ENCODE measurements at regions not wholly inside any gene's neighbourhood (a gene's known extent, or its start where the extent isn't known, plus 50 kb on each side); places are given as distances from the start of the nearest gene placed in this dataset.

DNA sequence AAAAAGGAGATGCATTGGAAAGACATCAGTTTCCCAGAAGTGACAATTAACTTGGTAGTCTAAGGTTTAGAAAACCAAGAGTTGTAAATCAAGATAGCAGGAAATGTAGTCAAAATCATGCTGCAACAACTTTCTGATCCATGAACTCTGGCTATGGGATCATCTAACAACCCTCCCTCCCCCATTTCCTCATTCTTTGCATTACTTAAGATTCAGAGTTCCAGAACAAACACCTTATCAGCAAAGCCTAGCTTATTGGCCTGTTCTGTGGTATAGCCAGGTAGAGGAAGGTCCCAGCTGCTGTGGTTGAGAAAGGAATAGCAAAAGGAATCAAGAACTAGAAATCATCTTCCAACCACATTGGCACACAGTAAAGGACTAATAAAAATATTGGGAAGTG lies 651.1 kb downstream of the METTL15 start:
- H3K27ac Mint-ChIP-seq: no peak overlapping the region
- peaks cover 4% of the 10 kb centered on the region for H3K9me3 Mint-ChIP-seq
- no peaks in the 10 kb centered on the region for H3K36me3 Mint-ChIP-seq (ENCODE audit: low read depth)
- H3K4me1 Mint-ChIP-seq: no peaks in the 10 kb centered on the region
- ChIA-PET POLR2A (no interaction called here), CTCF (no interaction called here)
- H3K27me3 Mint-ChIP-seq: no peaks in the 10 kb centered on the region
- DNase-seq: no peak
- no peak overlapping the region for H3K4me3 Mint-ChIP-seq

DNA sequence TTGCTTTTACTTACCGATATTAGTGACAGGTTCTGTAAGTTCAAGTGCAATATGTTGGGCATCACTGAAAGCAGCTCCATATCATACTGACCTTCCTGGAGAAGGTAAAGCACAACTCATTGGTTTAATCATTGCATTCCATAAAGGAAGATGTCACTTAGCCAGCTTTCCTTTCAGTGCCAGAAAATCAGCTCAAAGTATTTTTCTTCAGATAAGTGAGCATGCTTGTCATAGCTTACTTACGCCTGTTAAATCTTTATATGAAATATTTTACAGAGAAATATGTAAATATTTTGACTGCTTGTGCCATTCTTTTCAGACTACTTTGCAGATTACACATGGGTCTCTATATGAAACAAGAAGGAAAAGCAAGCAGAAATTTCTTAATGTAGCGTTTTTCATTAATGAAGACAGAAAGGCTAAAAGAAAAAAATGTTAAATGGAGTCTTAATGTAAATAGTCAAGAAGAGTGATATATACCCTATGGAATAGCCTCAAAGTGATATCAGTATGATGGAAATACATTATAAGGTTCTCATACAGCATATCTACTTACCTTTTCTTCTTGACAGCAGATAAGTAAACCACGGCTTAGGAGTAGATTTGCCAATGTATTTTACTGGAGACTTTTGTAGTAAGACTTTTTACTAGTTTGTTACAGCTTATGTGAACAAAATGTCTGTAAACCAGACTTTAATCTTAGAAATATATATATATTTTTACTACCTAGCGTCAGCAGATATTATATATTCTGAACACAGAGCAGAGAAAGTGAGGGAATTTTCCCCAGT lies 649.7 kb downstream of the METTL15 start:
- H3K4me3 Mint-ChIP-seq: no peak overlapping the region
- CTCF ChIA-PET: no interaction called here
- DNase-seq: no peak
- no peaks in the 10 kb centered on the region for H3K27me3 Mint-ChIP-seq
- H3K36me3 Mint-ChIP-seq (ENCODE audit: low read depth): no peaks in the 10 kb centered on the region
- POLR2A ChIA-PET: no interaction called here
- no peak overlapping the region for H3K27ac Mint-ChIP-seq
- no peaks in the 10 kb centered on the region for H3K4me1 Mint-ChIP-seq
- H3K9me3 Mint-ChIP-seq: peaks cover 4% of the 10 kb centered on the region

- H3K4me3 Mint-ChIP-seq: no peak overlapping the region
- DNase-seq: no peak
- H3K36me3 Mint-ChIP-seq (ENCODE audit: low read depth): no peaks in the 10 kb centered on the region
- H3K9me3 Mint-ChIP-seq: peaks cover 4% of the 10 kb centered on the region
- H3K27ac Mint-ChIP-seq: no peak overlapping the region
- no peaks in the 10 kb centered on the region for H3K27me3 Mint-ChIP-seq
- POLR2A ChIA-PET: no interaction called here
- CTCF ChIA-PET: no interaction called here
- H3K4me1 Mint-ChIP-seq: no peaks in the 10 kb centered on the region
These were observed 648.8 kb downstream of the METTL15 start for GRCh38 chr11:28756977-28757376.

DNA sequence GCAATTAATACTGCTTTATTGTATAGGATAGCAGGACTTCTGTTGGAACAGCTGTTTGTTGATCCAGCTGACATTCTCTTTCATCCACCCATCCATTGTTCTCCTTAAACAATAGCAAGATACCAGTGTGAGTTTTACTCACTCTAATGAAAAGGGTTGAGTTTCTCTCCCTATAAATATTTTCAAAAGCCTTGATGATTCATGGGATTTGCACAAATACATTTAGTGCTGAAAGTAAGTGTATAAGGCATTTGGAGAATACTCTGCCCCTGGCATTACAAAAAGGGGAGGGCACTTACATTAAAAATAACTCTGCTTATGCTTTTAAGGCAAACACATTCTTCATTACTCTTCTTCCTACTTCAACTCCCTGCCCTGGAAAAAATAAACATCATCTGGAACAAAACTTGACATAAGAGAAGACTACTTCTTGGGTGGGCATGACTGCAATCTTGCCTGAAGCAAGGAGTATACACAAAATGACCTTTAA lies 634.9 kb downstream of the METTL15 start:
- no peaks in the 10 kb centered on the region for H3K27me3 Mint-ChIP-seq
- no peaks in the 10 kb centered on the region for H3K36me3 Mint-ChIP-seq (ENCODE audit: low read depth)
- ChIA-PET POLR2A (no interaction called here), CTCF (no interaction called here)
- H3K4me3 Mint-ChIP-seq: no peak overlapping the region
- peaks cover 7% of the 10 kb centered on the region for H3K9me3 Mint-ChIP-seq
- no peak for DNase-seq
- no peaks in the 10 kb centered on the region for H3K4me1 Mint-ChIP-seq
- no peak overlapping the region for H3K27ac Mint-ChIP-seq

DNA sequence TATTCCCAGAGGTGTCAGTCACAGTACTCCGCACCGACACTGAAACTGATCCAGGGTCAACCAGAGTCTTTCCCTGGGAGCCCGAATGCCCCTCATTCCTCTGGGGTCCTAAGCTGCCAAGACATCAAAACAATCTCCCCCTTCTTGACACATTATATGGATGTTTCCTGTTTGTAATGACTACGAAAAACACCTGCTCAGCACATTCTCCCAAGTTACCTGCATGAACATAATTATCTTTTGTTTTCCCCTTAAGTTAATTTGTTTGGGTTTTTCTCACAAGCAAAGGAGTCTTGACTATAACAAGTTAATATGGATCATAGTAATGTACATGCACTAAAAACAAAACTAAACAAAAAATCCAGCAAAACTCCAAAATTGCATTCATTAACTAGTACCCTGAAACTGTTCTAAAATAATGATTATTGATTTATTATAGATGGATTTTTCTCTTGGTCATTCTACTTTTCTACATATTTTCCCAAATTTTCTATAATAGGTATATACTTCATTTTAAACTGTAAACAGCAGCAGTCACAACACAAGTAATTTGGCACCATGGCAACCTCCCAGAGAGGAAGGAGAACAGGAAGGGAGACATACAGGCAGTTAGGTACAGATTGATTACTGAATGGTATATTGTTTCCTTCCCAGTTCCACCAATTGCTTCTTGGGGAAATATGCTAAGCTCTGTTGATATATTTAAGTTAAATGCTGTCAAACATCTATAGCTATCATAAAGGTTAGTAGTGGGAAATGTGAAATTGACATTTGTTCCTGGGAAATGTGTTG lies 631.5 kb downstream of the METTL15 start:
- POLR2A ChIA-PET: no interaction called here
- Mint-ChIP-seq H3K9me3 (peaks cover 4% of the 10 kb centered on the region), H3K36me3 (ENCODE audit: low read depth) (no peaks in the 10 kb centered on the region), H3K27ac (no peak overlapping the region), H3K27me3 (no peaks in the 10 kb centered on the region), H3K4me3 (no peak overlapping the region), H3K4me1 (no peaks in the 10 kb centered on the region)
- no peak for DNase-seq
- CTCF ChIA-PET: interaction anchor here (1.6 kb wide), 1 partner anchor 11 kb away, joined by 4 read pairs; no protein-coding TSS in a partner anchor

- POLR2A ChIA-PET: no interaction called here
- CTCF ChIA-PET: no interaction called here
- H3K9me3 Mint-ChIP-seq: peaks cover 2% of the 10 kb centered on the region
These were observed 630.4 kb downstream of the METTL15 start for GRCh38 chr11:28738549-28738948.

GRCh38 chr11:28736256-28736655 lies 628.1 kb downstream of the METTL15 start:
- H3K4me1 Mint-ChIP-seq: no peaks in the 10 kb centered on the region
- DNase-seq: no peak
- POLR2A ChIA-PET: no interaction called here
- peaks cover 2% of the 10 kb centered on the region for H3K9me3 Mint-ChIP-seq
- no peaks in the 10 kb centered on the region for H3K36me3 Mint-ChIP-seq (ENCODE audit: low read depth)
- H3K4me3 Mint-ChIP-seq: no peak overlapping the region
- H3K27ac Mint-ChIP-seq: no peak overlapping the region
- CTCF ChIA-PET: interaction anchor here (0.6 kb wide), 1 partner anchor 871 kb away, joined by 3 read pairs; no protein-coding TSS in a partner anchor
- H3K27me3 Mint-ChIP-seq: no peaks in the 10 kb centered on the region

More at GRCh38 chr11:28738549-28738948, 630.4 kb downstream of the METTL15 start:
- Mint-ChIP-seq H3K4me3 (no peak overlapping the region), H3K27me3 (no peaks in the 10 kb centered on the region), H3K27ac (no peak overlapping the region), H3K36me3 (ENCODE audit: low read depth) (no peaks in the 10 kb centered on the region), H3K4me1 (no peaks in the 10 kb centered on the region)
- DNase-seq: no peak

GRCh38 chr11:28735511-28735910 lies 627.3 kb downstream of the METTL15 start:
- Mint-ChIP-seq H3K4me1 (no peaks in the 10 kb centered on the region), H3K27ac (no peak overlapping the region), H3K9me3 (peaks cover 2% of the 10 kb centered on the region), H3K36me3 (ENCODE audit: low read depth) (no peaks in the 10 kb centered on the region), H3K27me3 (no peaks in the 10 kb centered on the region), H3K4me3 (no peak overlapping the region)
- ChIA-PET CTCF (no interaction called here), POLR2A (no interaction called here)
- DNase-seq: no peak

- CTCF ChIA-PET: no interaction called here
- Mint-ChIP-seq H3K4me1 (no peaks in the 10 kb centered on the region), H3K27ac (no peak overlapping the region), H3K27me3 (no peaks in the 10 kb centered on the region), H3K36me3 (ENCODE audit: low read depth) (no peaks in the 10 kb centered on the region), H3K4me3 (no peak overlapping the region), H3K9me3 (peaks cover 2% of the 10 kb centered on the region)
- no peak for DNase-seq
- POLR2A ChIA-PET: no interaction called here
These were observed 622.7 kb downstream of the METTL15 start for GRCh38 chr11:28730889-28731288.

DNA sequence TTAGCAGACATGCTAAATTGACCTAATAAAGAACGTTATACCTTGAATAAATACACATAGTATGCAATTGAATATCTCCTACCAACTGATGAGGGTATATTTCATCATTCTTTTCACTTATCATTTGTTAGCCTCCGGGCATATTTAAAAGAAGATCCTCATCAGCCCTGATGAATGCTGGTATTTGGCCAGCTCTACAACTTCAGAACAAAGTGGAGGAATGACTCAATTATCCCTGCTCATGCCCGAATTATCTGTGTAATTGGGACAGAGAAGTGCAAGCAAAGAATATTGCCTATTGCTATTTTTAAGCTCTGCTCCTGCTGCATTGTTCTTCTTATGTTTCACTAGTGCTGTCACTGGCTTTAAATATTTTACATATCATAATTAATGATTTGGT lies 622.1 kb downstream of the METTL15 start:
- ChIA-PET CTCF (no interaction called here), POLR2A (no interaction called here)
- Mint-ChIP-seq H3K27me3 (no peaks in the 10 kb centered on the region), H3K4me1 (no peaks in the 10 kb centered on the region), H3K27ac (no peak overlapping the region), H3K36me3 (ENCODE audit: low read depth) (no peaks in the 10 kb centered on the region), H3K9me3 (peaks cover 2% of the 10 kb centered on the region), H3K4me3 (no peak overlapping the region)
- no peak for DNase-seq

DNA sequence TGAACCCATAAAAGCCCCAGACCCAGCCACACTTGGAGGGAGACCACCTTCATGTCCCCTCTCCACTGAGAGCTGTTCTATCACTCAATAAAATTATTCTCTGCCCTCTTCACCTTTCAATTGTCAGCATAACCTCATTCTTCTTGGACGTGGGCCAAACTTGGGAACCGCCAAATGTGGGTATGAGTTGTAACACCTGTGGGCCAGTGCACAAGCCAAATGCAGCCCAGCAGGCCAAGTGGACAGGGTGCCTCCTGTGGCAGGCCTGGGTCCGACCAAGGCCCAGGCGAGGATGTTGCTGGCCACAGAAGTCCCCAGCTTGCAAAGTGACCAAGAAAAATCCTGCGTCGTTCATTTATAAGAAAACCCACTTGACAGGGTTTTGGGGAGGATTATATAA lies 621.2 kb downstream of the METTL15 start:
- Mint-ChIP-seq H3K9me3 (no peaks in the 10 kb centered on the region), H3K4me1 (no peaks in the 10 kb centered on the region), H3K27me3 (no peaks in the 10 kb centered on the region), H3K4me3 (no peak overlapping the region), H3K36me3 (ENCODE audit: low read depth) (no peaks in the 10 kb centered on the region), H3K27ac (no peak overlapping the region)
- POLR2A ChIA-PET: no interaction called here
- CTCF ChIA-PET: interaction anchor here (1.7 kb wide), 1 partner anchor 11 kb away, joined by 4 read pairs; no protein-coding TSS in a partner anchor
- DNase-seq: no peak

GRCh38 chr11:28728666-28729065 lies 620.5 kb downstream of the METTL15 start:
- H3K27me3 Mint-ChIP-seq: no peaks in the 10 kb centered on the region
- peaks cover 2% of the 10 kb centered on the region for H3K9me3 Mint-ChIP-seq
- no peak overlapping the region for H3K27ac Mint-ChIP-seq
- no peak overlapping the region for H3K4me3 Mint-ChIP-seq
- no peaks in the 10 kb centered on the region for H3K4me1 Mint-ChIP-seq
- POLR2A ChIA-PET: no interaction called here
- H3K36me3 Mint-ChIP-seq (ENCODE audit: low read depth): no peaks in the 10 kb centered on the region
- CTCF ChIA-PET: interaction anchor here (0.7 to 1.7 kb wide), 2 partner anchors 11 to 910 kb away, joined by 4 read pairs; no protein-coding TSS in a partner anchor
- no peak for DNase-seq

- no peak for DNase-seq
- POLR2A ChIA-PET: interaction anchor here (0.7 kb wide), 1 partner anchor 64 kb away, joined by 6 read pairs; no protein-coding TSS in a partner anchor
- no peaks in the 10 kb centered on the region for H3K36me3 Mint-ChIP-seq (ENCODE audit: low read depth)
- H3K4me3 Mint-ChIP-seq: no peak overlapping the region
- CTCF ChIA-PET: no interaction called here
- no peaks in the 10 kb centered on the region for H3K27me3 Mint-ChIP-seq
- no peaks in the 10 kb centered on the region for H3K4me1 Mint-ChIP-seq
- H3K9me3 Mint-ChIP-seq: peaks cover 4% of the 10 kb centered on the region
- H3K27ac Mint-ChIP-seq: no peak overlapping the region
These were observed 619.1 kb downstream of the METTL15 start for GRCh38 chr11:28727254-28727653.
